Hepatocyte (in vitro differentiated cells): ENCODE measurements at regions not wholly inside any gene's neighbourhood (a gene's known extent, or its start where the extent isn't known, plus 50 kb on each side); places are given as distances from the start of the nearest gene placed in this dataset.

Experiments used
- DNase-seq: peaks from one replicate; pipeline ENCODE4 v3.0.0-alpha.2; 2016; ENCODE audit warnings: low spot score
- H2AFZ ChIP-seq: fragments of 200-600 bp; sonication (generic); 2 replicates; pipeline ENCODE4 v1.6.0; 2016; ENCODE audit warnings: antibody characterized with exemption, mild to moderate bottlenecking
- H3K27ac ChIP-seq: fragments of 200-600 bp; sonication (generic); 2 replicates; pipeline ENCODE4 v1.5.1; 2016; ENCODE audit warnings: mild to moderate bottlenecking
- H3K27me3 ChIP-seq: fragments of 200-600 bp; sonication (generic); 2 replicates; pipeline ENCODE4 v1.6.1; 2016
- H3K36me3 ChIP-seq: fragments of 200-600 bp; sonication (generic); replicated peaks from 2 replicates; pipeline ENCODE4 v1.5.1; 2016; ENCODE audit warnings: low read depth; ENCODE audit not compliant: insufficient read depth
- H3K4me1 ChIP-seq: fragments of 200-600 bp; sonication (generic); 2 replicates; pipeline ENCODE4 v1.5.1; 2016; ENCODE audit warnings: mild to moderate bottlenecking, moderate library complexity; ENCODE audit not compliant: insufficient read depth
- H3K4me2 ChIP-seq: fragments of 200-600 bp; sonication (generic); 2 replicates; pipeline ENCODE4 v1.6.0; 2016
- H3K4me3 ChIP-seq: fragments of 200-600 bp; sonication (generic); 2 replicates; pipeline ENCODE4 v1.5.1; 2016; ENCODE audit warnings: mild to moderate bottlenecking
- H3K79me2 ChIP-seq: fragments of 200-600 bp; sonication (generic); 2 replicates; pipeline ENCODE4 v1.6.0; 2017; ENCODE audit warnings: mild to moderate bottlenecking
- H3K9me2 ChIP-seq: fragments of 200-600 bp; sonication (generic); replicated peaks from 2 replicates; pipeline ENCODE4 v1.6.0; 2017; ENCODE audit warnings: mild to moderate bottlenecking; ENCODE audit not compliant: insufficient read depth
- H3K9me3 ChIP-seq: fragments of 200-600 bp; sonication (generic); 2 replicates; pipeline ENCODE4 v1.5.1; 2016; ENCODE audit warnings: low read depth, mild to moderate bottlenecking
- H4K20me1 ChIP-seq: fragments of 200-600 bp; sonication (generic); 2 replicates; pipeline ENCODE4 v1.6.0; 2016; ENCODE audit warnings: mild to moderate bottlenecking; ENCODE audit not compliant: insufficient read depth, poor library complexity, severe bottlenecking
- EZH2 ChIP-seq: fragments of 200-600 bp; sonication (generic); IDR thresholded peaks from 2 replicates; pipeline ENCODE4 v1.6.1; 2016; ENCODE audit warnings: antibody characterized with exemption, mild to moderate bottlenecking, borderline replicate concordance
- EZH2phosphoT487 ChIP-seq: fragments of 200-600 bp; sonication (generic); IDR thresholded peaks from one replicate; pipeline ENCODE4 v1.6.1; 2018; ENCODE audit warnings: antibody characterized with exemption, mild to moderate bottlenecking, low read depth, moderate library complexity; ENCODE audit not compliant: unreplicated experiment, severe bottlenecking
- whole genome bisulfite sequencing: methylation state at CpG from one replicate; pipeline ENCODE4 v1.1.6; 2016; ENCODE audit warnings: low lambda C conversion rate; ENCODE audit errors: missing lambda C conversion rate; 5-methylcytosine and 5-hydroxymethylcytosine counted together
- TF ChIP-seq, protein P1 (sequence below): fragments of 200-600 bp; sonication (generic); IDR thresholded peaks from 2 replicates; pipeline ENCODE4 v1.5.1; 2016; ENCODE audit warnings: antibody characterized with exemption, mild to moderate bottlenecking; ENCODE audit not compliant: poor library complexity

GRCh38 chr5:123819833-123820232 lies 307.9 kb downstream of the CSNK1G3 start:
- H3K27ac ChIP-seq = no peak overlapping the region
- H3K4me2 ChIP-seq = no peak overlapping the region
- DNase-seq = no peak
- 75% methylated on average over 4 of the region's 4 CpGs for WGBS
- H3K9me2 ChIP-seq = no peaks in the 10 kb centered on the region
- H3K79me2 ChIP-seq = no peaks in the 10 kb centered on the region
- no peak overlapping the region for H2AFZ ChIP-seq
- H3K4me1 ChIP-seq = peaks cover 7% of the 10 kb centered on the region
- H3K4me3 ChIP-seq = no peak overlapping the region
- TF ChIP-seq EZH2 = no peak
- TF ChIP-seq EZH2phosphoT487 = no peak
- TF ChIP-seq, protein P1, sequence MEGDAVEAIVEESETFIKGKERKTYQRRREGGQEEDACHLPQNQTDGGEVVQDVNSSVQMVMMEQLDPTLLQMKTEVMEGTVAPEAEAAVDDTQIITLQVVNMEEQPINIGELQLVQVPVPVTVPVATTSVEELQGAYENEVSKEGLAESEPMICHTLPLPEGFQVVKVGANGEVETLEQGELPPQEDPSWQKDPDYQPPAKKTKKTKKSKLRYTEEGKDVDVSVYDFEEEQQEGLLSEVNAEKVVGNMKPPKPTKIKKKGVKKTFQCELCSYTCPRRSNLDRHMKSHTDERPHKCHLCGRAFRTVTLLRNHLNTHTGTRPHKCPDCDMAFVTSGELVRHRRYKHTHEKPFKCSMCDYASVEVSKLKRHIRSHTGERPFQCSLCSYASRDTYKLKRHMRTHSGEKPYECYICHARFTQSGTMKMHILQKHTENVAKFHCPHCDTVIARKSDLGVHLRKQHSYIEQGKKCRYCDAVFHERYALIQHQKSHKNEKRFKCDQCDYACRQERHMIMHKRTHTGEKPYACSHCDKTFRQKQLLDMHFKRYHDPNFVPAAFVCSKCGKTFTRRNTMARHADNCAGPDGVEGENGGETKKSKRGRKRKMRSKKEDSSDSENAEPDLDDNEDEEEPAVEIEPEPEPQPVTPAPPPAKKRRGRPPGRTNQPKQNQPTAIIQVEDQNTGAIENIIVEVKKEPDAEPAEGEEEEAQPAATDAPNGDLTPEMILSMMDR = no peak
- H3K9me3 ChIP-seq = no peaks in the 10 kb centered on the region
- H3K36me3 ChIP-seq = no peaks in the 10 kb centered on the region
- no peaks in the 10 kb centered on the region for H4K20me1 ChIP-seq
- H3K27me3 ChIP-seq = no peaks in the 10 kb centered on the region

DNA sequence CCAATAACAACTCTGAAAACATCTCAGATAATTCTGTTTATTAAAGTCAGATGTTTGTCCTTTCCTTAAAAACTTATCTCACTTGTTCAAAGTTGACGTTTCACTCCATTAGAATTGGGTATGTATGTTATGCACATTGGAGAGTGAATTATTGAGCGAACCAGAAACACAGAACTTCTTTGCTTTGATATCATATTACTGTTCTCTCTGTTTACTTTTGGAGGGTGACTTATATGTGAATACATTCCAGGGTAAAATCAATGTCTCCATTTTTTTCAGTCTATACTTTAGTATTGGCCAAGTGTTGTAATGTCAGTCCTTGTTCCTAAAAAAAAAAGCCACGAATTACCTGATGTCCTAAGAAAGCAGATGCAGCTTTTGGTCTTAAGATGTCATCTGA lies 307.4 kb downstream of the CSNK1G3 start:
- Histone ChIP-seq H3K9me3 (no peaks in the 10 kb centered on the region), H3K36me3 (no peaks in the 10 kb centered on the region), H3K9me2 (no peaks in the 10 kb centered on the region), H4K20me1 (no peaks in the 10 kb centered on the region), H3K27ac (no peak overlapping the region), H2AFZ (no peak overlapping the region), H3K4me3 (no peak overlapping the region), H3K4me1 (peaks cover 11% of the 10 kb centered on the region), H3K4me2 (no peak overlapping the region), H3K79me2 (no peaks in the 10 kb centered on the region), H3K27me3 (no peaks in the 10 kb centered on the region)
- no peak for TF ChIP-seq EZH2
- TF ChIP-seq EZH2phosphoT487 = no peak
- TF ChIP-seq, protein P1 = no peak
- DNase-seq = no peak
- 54% methylated on average over 3 of the region's 3 CpGs for WGBS

DNA sequence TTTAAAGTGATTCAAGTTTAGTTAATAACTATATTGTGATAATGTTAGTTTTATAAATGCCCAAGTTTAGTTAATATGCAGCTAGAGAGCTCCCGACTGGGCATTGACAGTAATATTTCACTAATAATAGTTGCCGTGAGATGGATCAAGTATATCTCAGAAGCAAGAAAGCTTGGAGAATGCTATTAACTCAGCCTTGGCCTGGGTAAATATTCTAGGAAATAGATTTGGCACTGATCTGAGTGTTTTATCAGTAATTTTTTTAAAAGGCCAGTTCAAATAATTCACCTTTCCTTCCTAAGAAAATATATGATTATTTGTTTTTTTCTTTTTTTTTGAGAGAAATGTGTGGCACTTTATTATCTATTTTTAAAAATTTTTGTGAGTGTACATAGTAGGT lies 305.3 kb downstream of the CSNK1G3 start:
- Histone ChIP-seq H2AFZ (no peak overlapping the region), H3K27ac (no peak overlapping the region), H3K9me2 (no peaks in the 10 kb centered on the region), H3K27me3 (no peaks in the 10 kb centered on the region), H4K20me1 (no peaks in the 10 kb centered on the region), H3K36me3 (no peaks in the 10 kb centered on the region), H3K4me2 (no peak overlapping the region), H3K4me1 (peaks cover 17% of the 10 kb centered on the region), H3K4me3 (no peak overlapping the region), H3K9me3 (no peaks in the 10 kb centered on the region), H3K79me2 (no peaks in the 10 kb centered on the region)
- DNase-seq = no peak
- 97% methylated on average over 2 of the region's 2 CpGs for WGBS
- TF ChIP-seq EZH2 = no peak
- no peak for TF ChIP-seq EZH2phosphoT487
- TF ChIP-seq, protein P1 = no peak
